Stimulated activated naive CD8-positive, alpha-beta T cell treated with anti-CD3 and anti-CD28 coated beads, Interleukin-15, Interleukin-2, amounts not matched to agents 100 ng/mL and 50 ng/mL, for 24 hours (primary cell): ENCODE measurements at regions not wholly inside any gene's neighbourhood (a gene's known extent, or its start where the extent isn't known, plus 50 kb on each side); places are given as distances from the start of the nearest gene placed in this dataset.
"Not testable (repeated sequence)": the region's sequence is repeated elsewhere in the genome, so short reads cannot be mapped to it uniquely, and the experiment has no call there.

Experiments
- H3K27ac Mint-ChIP-seq: one replicate; pipeline ENCODE4 v1.8.0; 2021; ENCODE audit warnings: mild to moderate bottlenecking, mixed read lengths
- H3K27me3 Mint-ChIP-seq: one replicate; pipeline ENCODE4 v1.8.0; 2021; ENCODE audit warnings: mixed read lengths
- H3K36me3 Mint-ChIP-seq: one replicate; pipeline ENCODE4 v1.8.0; 2021; ENCODE audit warnings: low read depth, mixed read lengths
- H3K4me1 Mint-ChIP-seq: one replicate; pipeline ENCODE4 v1.8.0; 2021; ENCODE audit warnings: low read depth, mixed read lengths
- H3K4me3 Mint-ChIP-seq: one replicate; pipeline ENCODE4 v1.8.0; 2021; ENCODE audit warnings: mild to moderate bottlenecking, mixed read lengths
- H3K9me3 Mint-ChIP-seq: one replicate; pipeline ENCODE4 v1.8.0; 2021; ENCODE audit warnings: mixed read lengths

- H3K4me3 Mint-ChIP-seq, H3K27me3 Mint-ChIP-seq, H3K27ac Mint-ChIP-seq, H3K36me3 Mint-ChIP-seq, H3K9me3 Mint-ChIP-seq, H3K4me1 Mint-ChIP-seq: not testable (repeated sequence)
These were observed 698.8 kb upstream of the AADAT start for GRCh38 chr4:170788540-170789051.

- H3K36me3 Mint-ChIP-seq = no peaks in the 10 kb centered on the region
- no peak overlapping the region for H3K4me3 Mint-ChIP-seq
- H3K27me3 Mint-ChIP-seq = no peaks in the 10 kb centered on the region
- H3K4me1 Mint-ChIP-seq = no peaks in the 10 kb centered on the region
- H3K9me3 Mint-ChIP-seq = peaks cover 13% of the 10 kb centered on the region
- H3K27ac Mint-ChIP-seq = no peak overlapping the region
These were observed 687.9 kb upstream of the AADAT start for GRCh38 chr4:170777663-170778062.

GRCh38 chr4:170776983-170777382 lies 687.2 kb upstream of the AADAT start:
- Mint-ChIP-seq H3K27ac (no peak overlapping the region), H3K27me3 (no peaks in the 10 kb centered on the region), H3K4me3 (no peak overlapping the region), H3K36me3 (no peaks in the 10 kb centered on the region), H3K9me3 (peaks cover 13% of the 10 kb centered on the region), H3K4me1 (no peaks in the 10 kb centered on the region)

- no peaks in the 10 kb centered on the region for H3K4me1 Mint-ChIP-seq
- no peaks in the 10 kb centered on the region for H3K36me3 Mint-ChIP-seq
- H3K27ac Mint-ChIP-seq = no peak overlapping the region
- no peak overlapping the region for H3K4me3 Mint-ChIP-seq
- no peaks in the 10 kb centered on the region for H3K27me3 Mint-ChIP-seq
- peaks cover 13% of the 10 kb centered on the region for H3K9me3 Mint-ChIP-seq
These were observed 686.1 kb upstream of the AADAT start for GRCh38 chr4:170775851-170776250.

- no peak overlapping the region for H3K4me3 Mint-ChIP-seq
- H3K36me3 Mint-ChIP-seq = no peaks in the 10 kb centered on the region
- no peaks in the 10 kb centered on the region for H3K4me1 Mint-ChIP-seq
- no peaks in the 10 kb centered on the region for H3K27me3 Mint-ChIP-seq
- no peak overlapping the region for H3K27ac Mint-ChIP-seq
- peaks cover 7% of the 10 kb centered on the region for H3K9me3 Mint-ChIP-seq
These were observed 684.0 kb upstream of the AADAT start for GRCh38 chr4:170773709-170774273.

- no peak overlapping the region for H3K27ac Mint-ChIP-seq
These were observed 682.7 kb upstream of the AADAT start for GRCh38 chr4:170772429-170772828.

GRCh38 chr4:170770664-170771063 lies 680.9 kb upstream of the AADAT start:
- Mint-ChIP-seq H3K4me3 (no peak overlapping the region), H3K27me3 (no peaks in the 10 kb centered on the region), H3K27ac (no peak overlapping the region), H3K4me1 (no peaks in the 10 kb centered on the region), H3K9me3 (peaks cover 7% of the 10 kb centered on the region), H3K36me3 (no peaks in the 10 kb centered on the region)

More at GRCh38 chr4:170772429-170772828, 682.7 kb upstream of the AADAT start:
- H3K4me1 Mint-ChIP-seq = no peaks in the 10 kb centered on the region
- H3K36me3 Mint-ChIP-seq = no peaks in the 10 kb centered on the region
- peaks cover 7% of the 10 kb centered on the region for H3K9me3 Mint-ChIP-seq
- H3K4me3 Mint-ChIP-seq = no peak overlapping the region
- H3K27me3 Mint-ChIP-seq = no peaks in the 10 kb centered on the region

GRCh38 chr4:170769862-170770261 lies 680.1 kb upstream of the AADAT start:
- Mint-ChIP-seq H3K4me1 (no peaks in the 10 kb centered on the region), H3K27me3 (no peaks in the 10 kb centered on the region), H3K36me3 (no peaks in the 10 kb centered on the region), H3K9me3 (peaks cover 7% of the 10 kb centered on the region), H3K4me3 (no peak overlapping the region), H3K27ac (no peak overlapping the region)

- H3K4me3 Mint-ChIP-seq = no peak overlapping the region
- peaks cover 15% of the 10 kb centered on the region for H3K9me3 Mint-ChIP-seq
- no peak overlapping the region for H3K27ac Mint-ChIP-seq
- no peaks in the 10 kb centered on the region for H3K27me3 Mint-ChIP-seq
- no peaks in the 10 kb centered on the region for H3K36me3 Mint-ChIP-seq
- H3K4me1 Mint-ChIP-seq = no peaks in the 10 kb centered on the region
These were observed 669.2 kb upstream of the AADAT start for GRCh38 chr4:170758988-170759387.

GRCh38 chr4:170750519-170750918 lies 660.8 kb upstream of the AADAT start:
- no peaks in the 10 kb centered on the region for H3K36me3 Mint-ChIP-seq
- H3K4me1 Mint-ChIP-seq = no peaks in the 10 kb centered on the region
- H3K27me3 Mint-ChIP-seq = no peaks in the 10 kb centered on the region
- no peak overlapping the region for H3K27ac Mint-ChIP-seq
- no peak overlapping the region for H3K4me3 Mint-ChIP-seq
- H3K9me3 Mint-ChIP-seq = peaks cover 7% of the 10 kb centered on the region

GRCh38 chr4:170748975-170749374 lies 659.2 kb upstream of the AADAT start:
- H3K4me3 Mint-ChIP-seq = no peak overlapping the region
- no peaks in the 10 kb centered on the region for H3K4me1 Mint-ChIP-seq
- no peaks in the 10 kb centered on the region for H3K36me3 Mint-ChIP-seq
- H3K27me3 Mint-ChIP-seq = no peaks in the 10 kb centered on the region
- no peaks in the 10 kb centered on the region for H3K9me3 Mint-ChIP-seq
- H3K27ac Mint-ChIP-seq = no peak overlapping the region

- Mint-ChIP-seq H3K4me3 (no peak overlapping the region), H3K27me3 (no peaks in the 10 kb centered on the region), H3K9me3 (no peaks in the 10 kb centered on the region), H3K27ac (no peak overlapping the region), H3K36me3 (no peaks in the 10 kb centered on the region), H3K4me1 (no peaks in the 10 kb centered on the region)
These were observed 653.9 kb upstream of the AADAT start for GRCh38 chr4:170743633-170744032.

GRCh38 chr4:170741856-170742255 lies 652.1 kb upstream of the AADAT start:
- Mint-ChIP-seq H3K4me1 (no peaks in the 10 kb centered on the region), H3K27me3 (no peaks in the 10 kb centered on the region), H3K4me3 (no peak overlapping the region), H3K27ac (no peak overlapping the region), H3K9me3 (no peaks in the 10 kb centered on the region), H3K36me3 (no peaks in the 10 kb centered on the region)

GRCh38 chr4:170736710-170737109 lies 647.0 kb upstream of the AADAT start:
- Mint-ChIP-seq H3K9me3 (no peaks in the 10 kb centered on the region), H3K4me1 (no peaks in the 10 kb centered on the region), H3K36me3 (no peaks in the 10 kb centered on the region), H3K4me3 (no peak overlapping the region), H3K27ac (no peak overlapping the region), H3K27me3 (no peaks in the 10 kb centered on the region)

- H3K27ac Mint-ChIP-seq = no peak overlapping the region
- no peaks in the 10 kb centered on the region for H3K27me3 Mint-ChIP-seq
- no peaks in the 10 kb centered on the region for H3K9me3 Mint-ChIP-seq
- H3K4me3 Mint-ChIP-seq = no peak overlapping the region
- no peaks in the 10 kb centered on the region for H3K4me1 Mint-ChIP-seq
- H3K36me3 Mint-ChIP-seq = no peaks in the 10 kb centered on the region
These were observed 640.1 kb upstream of the AADAT start for GRCh38 chr4:170729897-170730296.

- Mint-ChIP-seq H3K4me3 (no peak overlapping the region), H3K9me3 (no peaks in the 10 kb centered on the region), H3K27me3 (no peaks in the 10 kb centered on the region), H3K4me1 (no peaks in the 10 kb centered on the region), H3K36me3 (no peaks in the 10 kb centered on the region), H3K27ac (no peak overlapping the region)
These were observed 639.5 kb upstream of the AADAT start for GRCh38 chr4:170729236-170729635.
